Thyroid gland (tissue), 4 donors: ENCODE measurements at regions not wholly inside any gene's neighbourhood (a gene's known extent, or its start where the extent isn't known, plus 50 kb on each side); places are given as distances from the start of the nearest gene placed in this dataset.

Source experiments
- DNase-seq, 2 donors: peaks; one replicate each; pipeline ENCODE4 v3.0.0-alpha.2; 2019
- H3K27ac ChIP-seq, 3 donors: fragments of 200-600 bp; sonication (generic); 1 replicate in 2 of 3; 2 replicates in 1 of 3; pipeline ENCODE4 v1.5.1; 2016 to 2019; ENCODE audit warnings: mild to moderate bottlenecking in 1 of 3, moderate library complexity in 1 of 3
- H3K27me3 ChIP-seq: fragments of 200-600 bp; sonication (generic); one replicate; pipeline ENCODE4 v1.5.1; 2019
- H3K36me3 ChIP-seq, 2 donors: fragments of 200-600 bp; sonication (generic); one replicate each; pipeline ENCODE4 v1.5.1; 2016 to 2019
- H3K4me1 ChIP-seq, 2 donors: fragments of 200-600 bp; sonication (generic); one replicate each; pipeline ENCODE4 v1.5.1; 2017 to 2019
- H3K4me3 ChIP-seq, 3 donors: fragments of 200-600 bp; sonication (generic); replicated peaks in 1 of 3; 1 replicate in 2 of 3; 2 replicates in 1 of 3; pipeline ENCODE4 v1.5.1; 2016; ENCODE audit warnings: mild to moderate bottlenecking in 1 of 3
- H3K9me3 ChIP-seq: fragments of 200-600 bp; sonication (generic); one replicate; pipeline ENCODE4 v1.5.1; 2017
- POLR2A ChIP-seq, 2 donors: fragments of 450-650 bp; IDR thresholded peaks; one replicate each; pipeline ENCODE4 v1.6.1; 2017; ENCODE audit warnings: antibody characterized with exemption in 2 of 2, mild to moderate bottlenecking in 2 of 2, moderate library complexity in 1 of 2
- WGBS, 2 donors: methylation state at CpG; one replicate each; pipeline ENCODE4 v1.1.5; 2017; 5-methylcytosine and 5-hydroxymethylcytosine counted together
- intact Hi-C: fragments of 100-400 bp; cut with DNase I; formaldehyde crosslinking; loops from one replicate; pipeline ENCODE4 v1.15.1; 2023
- TF ChIP-seq, protein P1 (sequence below), 6 experiments: fragments of 200-600 bp in 3 of 6; fragments of 450-650 bp in 3 of 6; sonication (generic) in 3 of 6; IDR thresholded peaks; one replicate each; pipeline ENCODE4 v1.5.1; 2016 to 2019; ENCODE audit warnings: antibody characterized with exemption in 6 of 6, mild to moderate bottlenecking in 2 of 6, inconsistent platforms in 1 of 6, moderate library complexity in 1 of 6

GRCh38 chr4:71232056-71232430 is 106.8 kb upstream of the SLC4A4 start:
- Histone ChIP-seq H3K27me3 (no peaks in the 10 kb centered on the region), H3K4me3 (no peak overlapping the region), H3K9me3 (no peaks in the 10 kb centered on the region), H3K4me1 (peaks cover 27 to 28% of the 10 kb centered on the region in 2 donors), H3K27ac (peak overlapping the region in 2 of 3 donors; percentile 75 to 81), H3K36me3 (no peaks in the 10 kb centered on the region)
- DNase-seq, result no peak
- intact Hi-C loops, result no loop called here
- WGBS, 2 donors, result 68 to 74% methylated on average over 1 of the region's 1 CpG
- TF ChIP-seq POLR2A (IDR thresholded peaks at IDR 0.05), result no peak
- TF ChIP-seq, protein P1, sequence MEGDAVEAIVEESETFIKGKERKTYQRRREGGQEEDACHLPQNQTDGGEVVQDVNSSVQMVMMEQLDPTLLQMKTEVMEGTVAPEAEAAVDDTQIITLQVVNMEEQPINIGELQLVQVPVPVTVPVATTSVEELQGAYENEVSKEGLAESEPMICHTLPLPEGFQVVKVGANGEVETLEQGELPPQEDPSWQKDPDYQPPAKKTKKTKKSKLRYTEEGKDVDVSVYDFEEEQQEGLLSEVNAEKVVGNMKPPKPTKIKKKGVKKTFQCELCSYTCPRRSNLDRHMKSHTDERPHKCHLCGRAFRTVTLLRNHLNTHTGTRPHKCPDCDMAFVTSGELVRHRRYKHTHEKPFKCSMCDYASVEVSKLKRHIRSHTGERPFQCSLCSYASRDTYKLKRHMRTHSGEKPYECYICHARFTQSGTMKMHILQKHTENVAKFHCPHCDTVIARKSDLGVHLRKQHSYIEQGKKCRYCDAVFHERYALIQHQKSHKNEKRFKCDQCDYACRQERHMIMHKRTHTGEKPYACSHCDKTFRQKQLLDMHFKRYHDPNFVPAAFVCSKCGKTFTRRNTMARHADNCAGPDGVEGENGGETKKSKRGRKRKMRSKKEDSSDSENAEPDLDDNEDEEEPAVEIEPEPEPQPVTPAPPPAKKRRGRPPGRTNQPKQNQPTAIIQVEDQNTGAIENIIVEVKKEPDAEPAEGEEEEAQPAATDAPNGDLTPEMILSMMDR (IDR thresholded peaks at IDR 0.05), result no peak

- intact Hi-C loops, result no loop called here
Measured at GRCh38 chr4:71232846-71233245, 106.0 kb upstream of the SLC4A4 start.

DNA sequence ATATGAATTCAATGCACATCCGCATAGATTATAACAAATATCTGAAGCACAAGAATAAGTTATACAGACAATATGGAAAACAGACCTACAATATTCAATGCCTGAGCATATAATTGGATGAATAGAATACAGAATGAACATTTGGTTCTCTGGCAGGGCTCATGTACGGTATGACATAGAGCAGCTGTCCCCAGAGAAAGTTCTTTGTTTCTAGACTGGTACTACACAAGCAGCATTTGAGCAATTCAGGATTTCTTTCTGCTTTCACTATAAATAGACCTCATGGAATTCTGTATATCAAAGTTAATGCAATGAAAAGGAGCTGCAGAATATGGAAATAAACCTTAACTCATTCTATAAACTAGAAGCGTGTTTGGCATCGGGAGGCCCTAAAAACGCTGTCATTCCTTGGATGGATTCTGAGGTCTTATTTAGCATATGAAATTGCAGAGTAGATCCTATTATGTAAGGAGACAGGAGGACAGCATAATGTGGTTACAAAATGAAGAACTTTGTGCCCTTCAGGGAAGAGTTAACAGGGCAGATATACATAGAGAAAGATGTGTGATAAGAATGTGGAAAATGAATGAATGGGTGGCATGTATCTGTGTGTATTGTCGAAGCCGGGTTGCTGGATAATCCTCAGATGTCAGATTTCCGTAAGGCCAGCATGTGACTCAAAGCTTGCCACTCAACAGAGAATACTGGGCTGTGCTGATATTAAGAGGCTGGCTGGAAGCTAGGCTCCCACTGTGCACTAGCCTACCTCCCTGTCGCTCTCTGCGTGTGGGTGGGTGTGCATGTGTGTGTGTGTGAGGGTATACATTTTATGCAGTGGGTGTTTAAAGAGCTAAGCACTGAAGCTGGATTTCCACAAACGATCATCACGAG is 103.3 kb upstream of the SLC4A4 start:
- whole genome bisulfite sequencing, 2 donors, result 67 to 70% methylated on average over 12 of the region's 12 CpGs
- Histone ChIP-seq H3K9me3 (no peaks in the 10 kb centered on the region), H3K4me1 (peaks cover 12 to 14% of the 10 kb centered on the region in 2 donors), H3K36me3 (no peaks in the 10 kb centered on the region), H3K27ac (no peak overlapping the region), H3K27me3 (no peaks in the 10 kb centered on the region), H3K4me3 (no peak overlapping the region)
- DNase-seq, result no peak
- TF ChIP-seq, protein P1 (IDR thresholded peaks at IDR 0.05), result no peak
- TF ChIP-seq POLR2A (IDR thresholded peaks at IDR 0.05), result no peak
- intact Hi-C loops, result no loop called here

More at GRCh38 chr4:71232846-71233245, 106.0 kb upstream of the SLC4A4 start:
- peaks cover 27 to 28% of the 10 kb centered on the region in 2 donors for H3K4me1 ChIP-seq
- TF ChIP-seq, protein P1 (IDR thresholded peaks at IDR 0.05), result no peak
- TF ChIP-seq POLR2A (IDR thresholded peaks at IDR 0.05), result no peak
- no peak for DNase-seq
- H3K36me3 ChIP-seq, result no peaks in the 10 kb centered on the region
- WGBS, 2 donors, result 78 to 89% methylated on average over 1 of the region's 1 CpG
- no peaks in the 10 kb centered on the region for H3K9me3 ChIP-seq
- no peaks in the 10 kb centered on the region for H3K27me3 ChIP-seq
- H3K27ac ChIP-seq, result no peak overlapping the region
- H3K4me3 ChIP-seq, result no peak overlapping the region

DNA sequence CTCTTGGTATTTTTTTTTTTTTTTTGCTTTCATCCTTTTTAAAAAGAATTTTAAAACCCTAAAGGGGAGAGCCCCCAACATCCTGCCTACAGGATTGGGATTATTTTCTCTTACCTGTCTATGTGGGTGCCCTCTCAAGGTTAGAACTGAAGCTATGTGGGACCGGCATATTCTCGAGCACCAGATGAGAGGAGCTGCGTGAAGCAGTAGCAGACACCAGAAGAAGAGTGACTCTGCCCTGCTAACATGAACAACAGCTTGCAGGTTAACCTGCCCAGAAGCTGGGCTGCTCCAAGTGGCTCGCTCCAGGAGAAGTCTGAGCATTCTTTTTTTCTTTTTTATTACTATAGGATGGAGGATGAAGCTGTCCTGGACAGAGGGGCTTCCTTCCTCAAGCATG is 102.6 kb upstream of the SLC4A4 start:
- intact Hi-C loops, result no loop called here
- Histone ChIP-seq H3K9me3 (no peaks in the 10 kb centered on the region), H3K4me1 (peaks cover 7 to 11% of the 10 kb centered on the region in 2 donors), H3K4me3 (no peak overlapping the region), H3K27ac (no peak overlapping the region), H3K27me3 (no peaks in the 10 kb centered on the region), H3K36me3 (no peaks in the 10 kb centered on the region)
- WGBS, 2 donors, result 95 to 100% methylated on average over 4 of the region's 4 CpGs
- no peak for DNase-seq
- no peak for TF ChIP-seq POLR2A (IDR thresholded peaks at IDR 0.05)
- TF ChIP-seq, protein P1 (IDR thresholded peaks at IDR 0.05), result no peak

GRCh38 chr4:71237641-71238040 is 101.2 kb upstream of the SLC4A4 start:
- DNase-seq, result no peak
- Histone ChIP-seq H3K36me3 (no peaks in the 10 kb centered on the region), H3K4me3 (no peak overlapping the region), H3K27me3 (no peaks in the 10 kb centered on the region), H3K9me3 (no peaks in the 10 kb centered on the region), H3K27ac (no peak overlapping the region), H3K4me1 (peaks cover 10% of the 10 kb centered on the region in 2 donors)
- no peak for TF ChIP-seq POLR2A (IDR thresholded peaks at IDR 0.05)
- TF ChIP-seq, protein P1 (IDR thresholded peaks at IDR 0.05), result no peak
- WGBS, 2 donors, result 91 to 94% methylated on average over 4 of the region's 4 CpGs
- intact Hi-C loops, result no loop called here
